ENCODE measurements at regions not wholly inside any gene's neighbourhood (a gene's known extent, or its start where the extent isn't known, plus 50 kb on each side); places are given as distances from the start of the nearest gene placed in this dataset.

- no peak for TF ChIP-seq CTCF (conservative IDR thresholded peaks at IDR 0.05; ENCODE audit: low read depth in 2 of 2)
- TF ChIP-seq POLR2AphosphoS5 (IDR thresholded peaks at IDR 0.05; ENCODE audit: low read depth) = no peak
- TF ChIP-seq EZH2 (IDR thresholded peaks at IDR 0.05; ENCODE audit: low read depth, unreplicated experiment) = no peak
These were observed 161.3 kb downstream of the HNMT start for GRCh38 chr2:138125306-138126288.

Measured in GM23338 (cell line).